ENCODE measurements at regions not wholly inside any gene's neighbourhood (a gene's known extent, or its start where the extent isn't known, plus 50 kb on each side); places are given as distances from the start of the nearest gene placed in this dataset.

GRCh38 chr12:61502179-61502578 is 758.0 kb upstream of the USP15 start:
- Histone ChIP-seq H3K36me3 (ENCODE audit: control insufficient read depth in 4 of 4, insufficient read depth in 3 of 4, low read depth in 1 of 4, low read length in 3 of 4) (no peaks in the 10 kb centered on the region), H3K9me3 (ENCODE audit: control insufficient read depth in 4 of 4, low read length in 3 of 4) (no peaks in the 10 kb centered on the region), H3K9ac (ENCODE audit: low read depth in 1 of 2, low read length in 2 of 2) (no peak overlapping the region), H3K4me3 (ENCODE audit: low read depth in 1 of 3, low read length in 3 of 3) (no peak overlapping the region), H3K4me1 (ENCODE audit: control insufficient read depth in 4 of 4, insufficient read depth in 4 of 4, low read length in 3 of 4) (no peaks in the 10 kb centered on the region), H3K27me3 (ENCODE audit: control insufficient read depth in 4 of 4, insufficient read depth in 4 of 4, low read length in 3 of 4) (no peaks in the 10 kb centered on the region), H3K27ac (ENCODE audit: low read depth in 1 of 2, low read length in 2 of 2) (no peak overlapping the region)
- TF ChIP-seq CTCF (IDR thresholded peaks at IDR 0.05; ENCODE audit: low read depth, low read length, missing input control) (no peak), RXRA (IDR thresholded peaks at IDR 0.05) (no peak), REST (IDR thresholded peaks at IDR 0.05) (no peak), YY1 (IDR thresholded peaks at IDR 0.05) (no peak), RAD21 (IDR thresholded peaks at IDR 0.05) (no peak), HNF4A (conservative IDR thresholded peaks at IDR 0.05) (no peak), EGR1 (IDR thresholded peaks at IDR 0.05; ENCODE audit: low read depth in 2 of 2) (no peak), NR2F2 (IDR thresholded peaks at IDR 0.05) (no peak), FOXA2 (IDR thresholded peaks at IDR 0.05) (no peak), GABPA (IDR thresholded peaks at IDR 0.05 in 1 of 2, conservative IDR thresholded peaks at IDR 0.05 in 1 of 2) (no peak), JUND (IDR thresholded peaks at IDR 0.05) (no peak), FOXA1 (IDR thresholded peaks at IDR 0.05) (no peak), SP1 (IDR thresholded peaks at IDR 0.05) (no peak)
- no peak for DNase-seq (ENCODE audit: low spot score)

- Histone ChIP-seq H3K36me3 (ENCODE audit: control insufficient read depth in 4 of 4, insufficient read depth in 3 of 4, low read depth in 1 of 4, low read length in 3 of 4) (no peaks in the 10 kb centered on the region), H3K9ac (ENCODE audit: low read depth in 1 of 2, low read length in 2 of 2) (no peak overlapping the region), H3K4me1 (ENCODE audit: control insufficient read depth in 4 of 4, insufficient read depth in 4 of 4, low read length in 3 of 4) (no peaks in the 10 kb centered on the region), H3K9me3 (ENCODE audit: control insufficient read depth in 4 of 4, low read length in 3 of 4) (no peaks in the 10 kb centered on the region), H3K27ac (ENCODE audit: low read depth in 1 of 2, low read length in 2 of 2) (no peak overlapping the region), H3K27me3 (ENCODE audit: control insufficient read depth in 4 of 4, insufficient read depth in 4 of 4, low read length in 3 of 4) (no peaks in the 10 kb centered on the region), H3K4me3 (ENCODE audit: low read depth in 1 of 3, low read length in 3 of 3) (no peak overlapping the region)
- 14% methylated on average over 1 of the region's 1 CpG for WGBS
- DNase-seq (ENCODE audit: low spot score) = no peak
- no peak for TF ChIP-seq RAD21 (IDR thresholded peaks at IDR 0.05)
- TF ChIP-seq HNF4A (conservative IDR thresholded peaks at IDR 0.05) = no peak
- no peak for TF ChIP-seq FOXA2 (IDR thresholded peaks at IDR 0.05)
- no peak for TF ChIP-seq FOXA1 (IDR thresholded peaks at IDR 0.05)
- TF ChIP-seq ATF3 (IDR thresholded peaks at IDR 0.05) = no peak
- no peak for TF ChIP-seq MAX (IDR thresholded peaks at IDR 0.05)
- no peak for TF ChIP-seq TAF1 (conservative IDR thresholded peaks at IDR 0.05)
- no peak for TF ChIP-seq YY1 (IDR thresholded peaks at IDR 0.05)
These were observed 755.7 kb upstream of the USP15 start for GRCh38 chr12:61504396-61505080.
